Germinal center (tissue), 1 donor: ENCODE measurements at regions not wholly inside any gene's neighbourhood (a gene's known extent, or its start where the extent isn't known, plus 50 kb on each side); places are given as distances from the start of the nearest gene placed in this dataset.

Experiments
- DNase-seq: peaks from one replicate; pipeline ENCODE4 v3.0.0; 2012; ENCODE audit warnings: mixed read lengths, low spot score

DNA sequence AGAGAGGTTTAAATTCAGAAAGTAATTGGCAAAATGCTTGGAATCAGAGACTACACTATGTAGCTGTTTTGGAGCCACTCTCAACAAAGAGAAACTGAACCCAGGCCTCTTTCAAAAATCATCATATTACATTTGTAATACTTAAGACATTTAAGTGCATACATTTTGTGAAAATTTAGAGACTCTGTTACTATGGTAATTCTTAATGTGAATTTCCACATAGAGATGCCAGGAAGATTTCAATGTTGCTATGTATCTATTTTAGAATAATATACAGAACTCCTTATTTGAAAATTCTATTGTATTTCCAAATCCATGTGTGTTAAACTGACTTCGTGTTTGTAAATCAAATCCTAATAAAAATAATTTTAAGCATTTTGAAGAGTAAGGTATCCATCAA is 1260.9 kb upstream of the C9orf72 start:
- no peak for DNase-seq

DNA sequence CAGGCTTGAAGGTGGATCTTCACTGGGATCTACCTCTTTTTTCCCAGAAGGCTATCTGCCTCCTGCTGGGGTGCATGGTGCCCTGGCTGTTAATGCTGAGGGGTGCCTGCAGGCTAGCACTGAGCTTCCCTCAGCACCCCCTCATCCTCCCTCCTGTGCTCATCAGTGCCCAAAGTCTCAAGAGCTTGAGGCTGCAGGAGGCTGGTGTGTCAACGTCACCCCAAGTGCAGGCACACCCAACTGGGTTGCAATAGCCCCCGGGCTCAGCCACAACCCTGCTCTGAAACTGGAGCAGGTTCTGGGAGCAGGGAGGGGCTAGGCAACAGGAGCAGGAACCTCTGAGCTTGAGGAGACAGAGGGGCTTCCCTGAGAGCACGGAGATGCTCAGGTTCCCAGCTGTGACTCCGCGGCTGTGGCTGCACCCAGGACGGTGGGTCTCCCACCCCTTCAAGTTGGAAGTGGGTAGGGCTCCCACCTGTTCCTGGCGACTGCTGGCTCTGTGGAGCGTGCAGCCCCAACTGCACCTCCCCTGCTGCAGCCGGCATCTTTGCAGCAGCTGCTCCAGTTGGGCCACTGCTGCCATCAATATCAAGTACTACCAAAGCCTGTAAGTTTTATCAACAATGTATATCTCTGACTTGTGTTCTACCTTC is 1266.6 kb upstream of the C9orf72 start:
- no peak for DNase-seq

DNA sequence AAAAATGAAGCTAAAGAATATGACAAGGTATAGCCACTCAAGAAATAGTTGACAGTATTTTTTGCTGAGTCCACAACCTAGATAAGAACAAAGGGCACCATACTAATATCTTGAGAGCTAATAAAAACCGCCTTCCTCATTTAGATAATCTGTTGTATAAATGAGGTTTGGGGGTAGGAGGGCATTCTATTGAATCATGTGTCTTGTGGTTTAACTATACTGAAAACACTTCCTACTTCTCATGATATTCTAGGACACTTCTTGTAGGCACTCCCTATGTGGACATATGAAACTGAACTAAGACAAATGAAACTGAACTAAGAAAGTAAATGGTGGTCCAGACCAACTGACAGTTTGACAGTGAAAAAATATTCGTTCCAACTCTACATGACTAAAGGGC is 1268.5 kb upstream of the C9orf72 start:
- no peak for DNase-seq

DNA sequence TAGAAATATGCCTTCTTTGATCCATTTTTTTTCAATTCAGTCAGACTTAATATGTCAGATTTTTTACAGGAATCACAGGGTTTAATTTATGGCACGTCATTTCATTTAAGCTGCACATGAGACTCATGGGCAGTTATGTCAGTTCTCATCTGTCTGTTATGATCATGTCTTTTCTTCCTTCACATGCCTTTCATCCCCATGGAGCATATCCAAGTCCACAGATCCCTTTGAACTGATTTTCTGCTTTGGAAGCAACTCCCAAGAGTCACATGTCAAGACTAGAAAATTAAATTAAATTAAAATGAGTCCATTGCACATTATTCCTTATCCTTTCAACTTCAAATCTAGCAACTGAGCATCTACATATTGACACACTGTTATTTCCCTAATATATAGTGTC is 1274.0 kb upstream of the C9orf72 start:
- no peak for DNase-seq

DNA sequence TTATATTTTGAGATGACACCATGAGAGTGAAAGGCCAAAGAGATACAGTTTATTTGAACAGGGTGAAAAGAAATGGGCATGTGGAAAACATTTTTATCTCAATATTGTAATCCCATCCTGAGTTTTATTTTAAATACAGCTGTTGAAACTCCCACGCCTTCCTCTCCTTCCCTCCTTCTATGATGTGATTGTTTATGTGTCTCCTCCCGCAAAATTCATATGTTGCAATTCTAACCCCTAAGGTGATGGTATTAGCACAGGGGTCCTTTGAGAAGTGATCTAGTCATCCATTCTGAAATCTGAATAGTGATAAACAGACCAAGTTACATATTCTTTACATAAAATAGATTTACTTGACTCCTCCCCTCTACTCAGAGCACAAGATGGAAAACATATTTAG is 1275.4 kb upstream of the C9orf72 start:
- DNase-seq = no peak

DNA sequence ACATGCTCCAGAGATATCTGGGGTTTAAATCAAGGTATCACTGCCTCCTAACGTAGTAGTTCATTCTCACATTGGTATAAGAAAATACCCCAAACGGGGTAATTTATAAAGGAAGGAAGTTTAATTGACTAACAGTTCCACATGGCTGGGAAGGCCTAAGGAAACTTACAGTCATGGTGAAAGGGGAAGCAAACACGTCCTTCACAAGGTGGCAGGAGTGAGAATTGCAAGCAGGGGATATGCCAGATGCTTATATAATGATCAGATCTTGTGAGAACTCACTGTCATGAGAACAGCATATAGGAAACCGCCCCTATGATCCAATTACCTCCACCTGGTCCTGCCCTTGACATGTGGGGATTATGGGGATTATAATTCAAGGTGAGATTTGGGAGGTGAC is 1280.2 kb upstream of the C9orf72 start:
- no peak for DNase-seq

DNA sequence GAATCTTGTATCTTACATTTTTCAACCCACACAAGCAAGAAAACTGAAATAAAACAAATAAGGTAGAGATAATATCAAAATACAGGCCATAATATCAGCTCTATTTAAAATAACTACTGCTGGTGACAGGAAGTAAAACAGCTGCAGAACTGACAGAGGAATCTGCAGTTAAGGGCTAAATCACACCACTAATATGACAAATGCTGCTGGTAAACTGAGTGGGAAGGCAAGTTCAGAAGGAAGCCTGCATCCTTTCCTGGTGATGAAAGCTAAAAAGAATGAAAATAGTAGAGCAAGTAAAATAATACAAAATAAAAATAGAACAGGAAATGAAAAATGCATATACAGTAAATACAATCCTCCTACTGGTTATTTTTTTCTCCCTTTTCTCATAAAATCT is 1293.7 kb upstream of the C9orf72 start:
- no peak for DNase-seq

DNA sequence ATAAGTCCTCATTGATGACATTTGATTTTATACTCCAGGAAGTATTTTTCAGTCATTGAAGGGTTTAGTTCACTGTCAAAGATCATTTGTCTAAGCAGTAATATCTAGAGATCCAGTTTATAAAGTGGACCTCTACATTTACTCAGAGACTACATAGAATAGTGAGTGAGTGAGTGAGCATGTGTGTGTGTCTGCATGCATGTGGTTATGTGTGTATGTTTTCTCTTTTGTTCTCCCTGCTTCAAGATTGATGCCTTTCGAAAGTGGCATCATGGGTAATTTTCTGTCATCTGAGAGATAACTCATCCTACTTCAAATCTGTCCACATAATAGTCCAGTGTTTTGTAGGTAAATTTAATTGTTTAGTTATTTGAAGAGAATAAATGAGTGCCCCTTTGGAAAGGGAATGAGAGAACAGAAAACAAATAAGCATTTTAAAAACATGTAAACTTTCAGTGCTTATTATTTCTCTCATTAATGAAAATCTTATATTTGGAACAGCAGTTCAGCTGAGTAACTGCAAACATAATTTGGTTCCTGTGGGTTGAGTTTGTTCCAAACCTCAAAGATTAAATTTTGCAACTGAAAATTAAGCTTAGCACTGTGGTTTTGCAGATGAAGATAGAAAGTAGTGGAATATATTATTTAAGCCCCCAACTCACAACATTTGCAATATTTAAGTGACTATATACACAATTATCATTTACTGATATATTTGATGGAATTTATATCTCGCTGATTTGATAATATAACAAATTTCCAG is 1295.1 kb upstream of the C9orf72 start:
- DNase-seq = no peak

DNA sequence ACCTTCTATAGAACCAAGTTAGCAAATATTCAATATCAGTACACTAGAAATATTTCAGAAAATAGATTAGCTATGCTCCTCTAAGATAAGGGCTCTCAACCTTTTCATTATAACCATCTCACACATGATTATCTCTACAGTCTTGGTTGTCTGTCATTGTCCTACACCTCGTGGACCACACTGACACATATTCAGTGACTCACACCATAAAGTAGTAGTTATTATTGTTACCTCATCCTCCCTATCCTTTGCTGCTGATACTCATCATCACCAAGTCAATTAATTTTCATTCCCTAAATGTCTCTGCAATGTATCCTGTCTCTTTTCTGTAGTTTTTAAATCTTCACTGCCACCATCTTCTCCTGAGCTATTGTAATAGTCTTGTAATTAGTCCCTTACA is 1309.2 kb upstream of the C9orf72 start:
- no peak for DNase-seq

DNA sequence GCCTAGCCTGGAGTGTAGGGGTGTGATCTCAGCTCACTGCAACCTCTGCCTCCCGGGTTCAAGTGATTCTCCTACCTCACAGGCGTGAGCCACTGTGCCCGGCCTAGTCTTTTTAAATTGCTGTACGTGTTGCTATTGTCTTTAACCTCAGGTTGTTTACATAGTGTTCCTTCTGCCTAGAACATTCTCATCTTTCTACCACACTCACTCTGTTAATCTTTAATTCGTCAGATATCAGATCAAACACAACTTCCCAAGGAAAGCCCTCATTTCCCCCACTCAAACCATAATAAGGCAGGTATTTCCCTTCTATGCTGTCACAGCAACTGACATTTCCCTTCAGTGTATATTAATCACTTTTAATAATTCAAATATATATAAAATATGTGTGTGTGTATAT is 1310.0 kb upstream of the C9orf72 start:
- DNase-seq = no peak

DNA sequence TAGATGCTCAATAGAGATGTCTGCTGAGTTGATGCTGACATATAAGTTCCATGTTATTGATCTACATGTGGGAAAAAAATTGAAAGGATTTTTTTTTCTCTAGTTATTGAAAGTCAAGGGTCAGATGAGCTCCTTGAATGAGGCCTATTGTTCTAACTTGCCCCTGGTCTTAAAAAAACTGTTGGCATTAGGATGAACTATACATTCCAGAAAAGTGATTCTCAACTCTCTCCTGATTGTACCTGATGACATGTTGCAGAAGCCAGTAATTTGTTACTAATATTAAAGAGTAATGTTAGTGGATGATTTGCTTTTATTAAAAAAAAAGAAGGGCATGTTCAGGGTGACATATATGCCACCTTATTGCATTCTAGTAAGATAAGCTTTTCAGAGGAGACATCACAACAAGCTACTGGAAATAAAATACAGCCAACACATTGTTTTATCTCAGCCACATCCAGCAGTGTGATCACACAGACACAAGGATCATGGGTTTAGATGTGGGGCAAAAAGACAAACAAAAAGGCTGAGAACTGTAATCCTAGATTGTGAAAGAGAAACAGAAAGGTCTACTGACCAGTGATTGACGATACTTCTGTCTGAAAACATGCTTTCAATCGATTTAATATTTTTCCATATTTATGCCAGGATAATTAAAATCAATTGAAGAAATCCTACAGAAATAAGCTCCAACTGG is 1314.1 kb upstream of the C9orf72 start:
- DNase-seq = no peak

DNA sequence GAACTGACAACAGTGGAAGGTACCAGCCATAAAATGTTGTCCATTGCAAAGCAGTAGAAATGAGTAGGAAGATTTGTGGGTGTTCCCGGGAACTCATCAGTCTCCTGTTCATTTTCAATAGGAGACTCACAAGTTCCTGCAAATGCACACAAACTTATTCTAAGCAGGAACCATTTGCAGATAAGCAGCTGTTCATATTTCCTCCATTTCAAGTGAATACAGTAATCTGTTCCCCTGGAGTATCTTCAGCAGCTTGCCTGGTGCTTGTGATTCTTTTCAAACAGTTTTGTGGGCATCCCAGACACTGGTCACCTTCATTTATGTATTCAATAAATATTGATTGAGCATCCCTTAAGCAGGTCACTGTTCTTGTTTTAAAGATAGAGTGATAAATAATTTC is 1315.5 kb upstream of the C9orf72 start:
- no peak for DNase-seq

DNA sequence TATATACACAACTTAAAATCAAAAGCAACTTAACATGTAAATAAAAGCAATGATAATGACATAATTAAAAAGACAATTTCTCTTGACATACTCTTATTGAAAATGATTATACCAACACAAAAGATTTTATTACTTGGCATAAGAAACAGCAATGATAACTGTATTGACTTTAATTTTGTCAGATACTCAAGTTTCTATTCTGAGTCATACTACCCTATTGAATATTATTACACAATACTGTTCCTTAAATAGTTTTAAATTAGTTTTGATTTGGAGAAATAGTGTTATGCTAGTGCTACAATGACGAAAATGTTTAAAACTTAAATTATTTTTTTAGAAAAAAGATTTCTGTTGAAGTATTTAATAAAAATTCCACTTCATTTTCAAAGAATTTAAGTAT is 1319.3 kb upstream of the C9orf72 start:
- DNase-seq = no peak

DNA sequence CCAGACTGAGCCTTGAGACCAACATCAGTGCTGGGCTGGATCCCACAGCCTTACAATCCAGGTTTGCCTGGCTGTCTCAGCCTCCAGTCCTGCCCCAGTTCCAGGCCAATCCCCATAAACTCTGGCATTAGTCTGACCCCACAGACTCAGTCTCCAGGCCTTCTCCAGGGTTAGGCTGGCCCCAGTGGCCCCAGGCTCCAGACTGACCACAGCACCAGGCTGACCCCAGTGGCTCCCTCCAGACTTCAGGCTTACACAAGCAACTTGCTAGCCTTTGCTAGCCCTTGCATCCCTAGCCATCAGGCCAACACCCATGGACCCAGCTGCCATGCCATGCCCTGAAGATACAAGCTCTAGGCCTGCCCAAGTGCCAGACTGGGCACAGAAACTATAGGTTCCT is 1326.0 kb upstream of the C9orf72 start:
- DNase-seq = no peak

DNA sequence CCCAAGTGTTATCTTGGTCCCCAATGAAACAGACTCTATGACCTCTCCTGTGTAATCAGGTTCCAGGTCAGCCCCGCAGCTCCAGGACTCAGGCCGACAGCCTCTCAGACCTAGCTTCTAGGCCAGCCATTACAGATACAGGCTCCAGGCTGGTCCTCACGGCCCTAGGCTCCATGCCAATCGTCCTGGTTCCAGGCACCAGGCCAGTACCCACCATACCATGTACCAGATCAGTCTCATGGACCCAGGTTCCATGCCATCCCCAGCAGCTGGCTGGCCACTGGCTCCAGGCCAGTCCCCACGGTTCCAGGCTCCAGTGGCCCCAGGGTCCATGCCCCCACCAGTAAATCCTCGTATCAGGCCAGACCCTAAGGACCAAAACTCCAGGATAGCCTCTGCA is 1326.6 kb upstream of the C9orf72 start:
- DNase-seq = no peak

DNA sequence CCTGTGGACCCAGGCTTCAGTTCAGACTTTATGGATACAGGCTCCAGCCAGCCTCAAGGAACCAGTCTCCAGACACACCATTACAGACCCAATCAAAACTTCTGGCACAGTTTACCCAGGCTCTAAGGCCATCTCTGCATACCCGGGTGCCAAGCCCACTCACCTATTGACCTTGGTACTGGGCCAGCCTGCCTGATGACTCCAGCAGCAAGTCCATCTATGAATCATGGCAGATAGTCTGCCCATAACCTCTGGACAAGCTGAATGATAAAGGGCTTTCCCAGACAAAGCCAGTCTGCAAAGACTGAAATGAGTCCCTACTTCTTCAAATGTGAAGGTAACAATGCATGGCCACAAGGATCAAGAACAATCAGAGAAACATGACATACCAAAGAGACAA is 1327.1 kb upstream of the C9orf72 start:
- no peak for DNase-seq

DNA sequence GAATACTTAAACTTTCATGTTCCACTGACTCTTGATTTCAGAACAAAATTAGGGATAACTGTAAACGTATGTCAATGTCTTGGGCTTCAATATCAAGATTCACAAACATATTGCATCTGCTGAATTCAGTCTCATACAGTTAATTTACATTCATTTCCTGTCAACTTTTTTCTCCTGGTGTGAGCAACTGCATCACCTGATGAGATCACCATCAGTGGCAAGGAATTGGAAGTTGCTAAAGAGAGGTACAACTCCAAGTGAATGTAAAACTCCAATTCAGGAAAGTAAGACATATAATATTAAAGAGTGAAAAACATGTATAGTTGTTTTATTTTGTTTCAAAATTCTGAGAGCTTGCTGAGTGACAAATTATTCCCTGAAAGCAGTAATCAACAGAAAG is 1336.2 kb upstream of the C9orf72 start:
- DNase-seq = no peak

DNA sequence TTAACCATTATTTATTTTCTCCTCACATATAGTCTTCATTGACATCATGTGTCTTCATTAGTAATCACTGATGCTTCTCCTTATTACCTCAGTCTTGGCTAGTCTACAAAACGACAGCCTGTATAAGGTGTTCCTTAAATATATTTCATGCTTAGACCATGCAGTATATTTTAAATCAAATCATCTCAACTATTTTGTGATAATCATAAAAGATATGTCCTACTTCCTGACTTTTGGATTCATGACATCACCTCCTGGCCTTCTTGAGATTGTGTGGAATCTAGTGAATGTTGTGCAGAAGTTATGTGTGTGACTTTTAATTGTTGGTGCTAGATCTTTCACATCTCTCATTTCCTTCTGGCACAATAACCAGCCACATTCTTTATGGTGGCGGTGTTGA is 1339.3 kb upstream of the C9orf72 start:
- no peak for DNase-seq

DNA sequence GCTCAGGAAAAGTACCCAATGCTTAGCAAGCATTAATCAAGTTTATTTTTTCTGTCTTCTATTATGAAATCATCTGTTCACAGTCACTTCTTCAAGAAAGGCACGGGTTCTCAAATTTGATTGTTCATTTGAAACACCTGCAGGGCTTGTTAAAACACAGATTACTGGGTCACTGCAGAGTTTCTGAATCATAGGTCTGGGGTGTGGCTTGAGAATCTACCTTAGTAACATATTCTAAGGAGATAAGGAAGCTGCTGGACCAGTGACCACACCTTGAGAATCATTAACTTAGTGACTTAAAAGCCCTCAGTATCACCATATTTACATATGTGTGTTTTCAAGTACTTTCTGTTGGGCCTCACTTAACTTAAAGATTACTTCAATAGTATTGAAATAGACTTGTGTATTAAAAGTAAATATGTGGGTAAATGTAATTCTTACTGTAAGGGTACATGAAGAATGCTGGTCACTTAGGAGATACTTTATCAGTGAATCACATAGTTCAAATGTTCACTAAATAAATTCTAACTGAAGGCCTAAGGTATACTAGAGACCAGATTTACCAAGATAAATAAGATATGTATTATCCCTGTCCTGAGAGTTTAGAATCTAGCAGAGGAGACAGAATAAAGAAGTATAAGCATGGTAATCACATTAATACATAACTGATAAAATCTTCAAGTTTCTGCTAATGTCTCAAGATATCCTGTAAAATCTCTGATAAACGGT is 1342.1 kb upstream of the C9orf72 start:
- no peak for DNase-seq

DNA sequence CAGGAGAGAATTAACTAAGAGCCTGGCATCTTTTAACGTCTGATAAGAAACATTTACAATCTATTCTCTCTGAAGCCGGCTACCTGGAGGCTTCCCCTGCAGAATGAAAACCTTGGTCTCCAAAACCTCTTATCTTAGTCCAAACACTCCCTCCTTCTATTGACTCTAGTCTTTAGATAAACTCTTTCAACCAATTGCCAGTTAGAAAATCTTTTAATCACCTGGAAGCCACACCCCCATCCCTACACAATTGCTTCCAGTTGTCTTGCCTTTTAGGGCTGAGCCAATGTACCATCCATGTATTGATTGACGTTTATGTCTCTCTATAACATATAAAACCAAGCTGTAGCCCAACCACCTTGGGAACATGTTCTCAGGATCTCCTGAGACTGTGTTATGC is 1343.1 kb upstream of the C9orf72 start:
- DNase-seq = no peak

DNA sequence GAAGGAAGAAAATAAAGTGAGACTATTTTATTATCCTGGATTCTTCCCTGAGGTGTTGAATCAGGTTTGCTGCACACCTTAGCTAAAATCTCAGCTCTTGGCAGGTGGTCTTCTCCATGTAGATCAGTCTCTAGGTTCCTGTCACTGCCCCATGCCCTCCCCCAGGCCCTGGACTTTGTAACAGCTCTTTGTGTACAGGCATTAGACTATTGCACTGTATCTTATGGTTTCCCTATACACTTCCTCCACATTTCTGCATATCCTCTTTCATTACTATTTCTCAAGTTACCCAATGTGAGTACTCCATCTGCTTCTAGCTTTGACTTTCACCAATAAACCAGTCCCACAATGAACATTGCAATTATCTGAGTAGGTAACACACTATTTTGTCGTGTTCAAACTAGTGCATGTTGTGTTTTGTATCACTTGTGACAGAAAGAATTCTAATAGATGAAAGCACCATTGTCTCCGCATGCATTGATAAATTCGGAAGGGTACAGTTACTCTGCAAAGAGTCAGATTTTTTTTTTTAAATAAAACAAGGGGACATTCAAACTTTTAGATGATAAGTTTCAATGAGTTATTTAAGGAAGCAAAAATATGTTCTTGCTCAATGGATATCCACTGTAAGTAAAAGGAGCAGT is 1348.7 kb upstream of the C9orf72 start:
- DNase-seq = no peak

DNA sequence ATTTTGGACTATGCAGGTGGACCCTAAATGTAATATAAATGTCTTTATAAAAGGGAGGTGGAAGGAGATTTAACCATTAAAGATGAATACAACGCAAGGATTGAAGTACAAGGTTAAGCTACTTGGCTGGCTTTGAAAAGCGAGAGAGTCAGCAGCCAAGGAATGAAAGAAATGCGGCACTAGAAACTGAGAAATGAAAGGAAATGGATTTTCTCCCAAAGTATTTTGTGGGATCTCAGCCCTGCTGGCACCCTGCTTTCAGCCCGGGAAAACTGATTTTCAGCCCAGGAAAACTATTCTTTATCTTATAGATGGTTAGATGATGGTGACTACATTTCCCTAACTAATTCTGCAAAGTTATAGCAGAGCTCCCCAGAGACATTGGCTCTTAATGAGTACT is 1349.6 kb upstream of the C9orf72 start:
- DNase-seq = no peak
